ENCODE measurements at regions not wholly inside any gene's neighbourhood (a gene's known extent, or its start where the extent isn't known, plus 50 kb on each side); places are given as distances from the start of the nearest gene placed in this dataset.

- DNase-seq (ENCODE audit: low read depth, low spot score) (no peak), FAIRE-seq (no peak)
- Histone ChIP-seq H3K4me3 (ENCODE audit: control insufficient read depth in 2 of 3, extremely low read depth in 1 of 3, insufficient read depth in 2 of 3, low read depth in 1 of 3, low read length in 3 of 3) (no peak overlapping the region), H3K4me1 (ENCODE audit: control insufficient read depth, extremely low read depth, insufficient read depth, low read length) (peaks cover 3% of the 10 kb centered on the region), H3K4me2 (ENCODE audit: control insufficient read depth, extremely low read depth, insufficient read depth, low read depth, low read length) (no peak overlapping the region), H3K9me3 (ENCODE audit: control insufficient read depth, low read depth, low read length) (no peaks in the 10 kb centered on the region), H3K27me3 (ENCODE audit: control insufficient read depth, extremely low read depth, insufficient read depth, low read length) (no peaks in the 10 kb centered on the region), H3K9ac (ENCODE audit: control insufficient read depth, extremely low read depth, insufficient read depth, low read length) (no peak overlapping the region), H3K79me2 (ENCODE audit: control insufficient read depth, insufficient read depth, low read length) (no peaks in the 10 kb centered on the region), H3K36me3 (ENCODE audit: control insufficient read depth in 2 of 2, extremely low read depth in 1 of 2, insufficient read depth in 2 of 2, low read length in 2 of 2) (no peaks in the 10 kb centered on the region), H3K9me1 (ENCODE audit: control insufficient read depth, extremely low read depth, insufficient read depth, low read length) (no peaks in the 10 kb centered on the region), H3K27ac (ENCODE audit: control insufficient read depth, insufficient read depth, low read length) (no peak overlapping the region), H4K20me1 (ENCODE audit: control insufficient read depth, extremely low read depth, insufficient read depth, low read length) (peaks cover 7% of the 10 kb centered on the region), H2AFZ (ENCODE audit: control insufficient read depth, low read length) (no peak overlapping the region)
- dilution Hi-C loops (cut with MboI; ENCODE audit: extremely low pct_ligation_motif_present, low sequenced_read_pairs) = no loop called here
- TF ChIP-seq EZH2 (IDR thresholded peaks at IDR 0.05; ENCODE audit: low read length) (no peak), CTCF (optimal IDR thresholded peaks at IDR 0.05 in 1 of 3, IDR thresholded peaks at IDR 0.05 in 1 of 3, conservative IDR thresholded peaks at IDR 0.05 in 1 of 3; ENCODE audit: extremely low read depth in 1 of 3, insufficient read depth in 2 of 3, low read length in 3 of 3) (no peak)
Measured at GRCh38 chr12:123046431-123046830, 66.0 kb downstream of the ARL6IP4 start.

GRCh38 chr12:123045678-123046077 is 65.2 kb downstream of the ARL6IP4 start:
- Histone ChIP-seq H3K4me1 (ENCODE audit: control insufficient read depth, extremely low read depth, insufficient read depth, low read length) (peaks cover 3% of the 10 kb centered on the region), H4K20me1 (ENCODE audit: control insufficient read depth, extremely low read depth, insufficient read depth, low read length) (peaks cover 5% of the 10 kb centered on the region), H3K27ac (ENCODE audit: control insufficient read depth, insufficient read depth, low read length) (no peak overlapping the region), H3K4me2 (ENCODE audit: control insufficient read depth, extremely low read depth, insufficient read depth, low read depth, low read length) (no peak overlapping the region), H3K9me3 (ENCODE audit: control insufficient read depth, low read depth, low read length) (no peaks in the 10 kb centered on the region), H3K9ac (ENCODE audit: control insufficient read depth, extremely low read depth, insufficient read depth, low read length) (no peak overlapping the region), H3K79me2 (ENCODE audit: control insufficient read depth, insufficient read depth, low read length) (no peaks in the 10 kb centered on the region), H3K9me1 (ENCODE audit: control insufficient read depth, extremely low read depth, insufficient read depth, low read length) (no peaks in the 10 kb centered on the region), H3K36me3 (ENCODE audit: control insufficient read depth in 2 of 2, extremely low read depth in 1 of 2, insufficient read depth in 2 of 2, low read length in 2 of 2) (no peaks in the 10 kb centered on the region), H2AFZ (ENCODE audit: control insufficient read depth, low read length) (no peak overlapping the region), H3K27me3 (ENCODE audit: control insufficient read depth, extremely low read depth, insufficient read depth, low read length) (no peaks in the 10 kb centered on the region), H3K4me3 (ENCODE audit: control insufficient read depth in 2 of 3, extremely low read depth in 1 of 3, insufficient read depth in 2 of 3, low read depth in 1 of 3, low read length in 3 of 3) (no peak overlapping the region)
- dilution Hi-C loops (cut with MboI; ENCODE audit: extremely low pct_ligation_motif_present, low sequenced_read_pairs) = no loop called here
- DNase-seq (ENCODE audit: low read depth, low spot score) = no peak
- no peak for FAIRE-seq
- TF ChIP-seq CTCF (optimal IDR thresholded peaks at IDR 0.05 in 1 of 3, IDR thresholded peaks at IDR 0.05 in 1 of 3, conservative IDR thresholded peaks at IDR 0.05 in 1 of 3; ENCODE audit: extremely low read depth in 1 of 3, insufficient read depth in 2 of 3, low read length in 3 of 3) (no peak), EZH2 (IDR thresholded peaks at IDR 0.05; ENCODE audit: low read length) (no peak)
